ENCODE measurements at regions not wholly inside any gene's neighbourhood (a gene's known extent, or its start where the extent isn't known, plus 50 kb on each side); places are given as distances from the start of the nearest gene placed in this dataset.

GRCh38 chr7:112986256-112987031 lies 100.2 kb downstream of the GPR85 start:
- TF ChIP-seq, protein P1, sequence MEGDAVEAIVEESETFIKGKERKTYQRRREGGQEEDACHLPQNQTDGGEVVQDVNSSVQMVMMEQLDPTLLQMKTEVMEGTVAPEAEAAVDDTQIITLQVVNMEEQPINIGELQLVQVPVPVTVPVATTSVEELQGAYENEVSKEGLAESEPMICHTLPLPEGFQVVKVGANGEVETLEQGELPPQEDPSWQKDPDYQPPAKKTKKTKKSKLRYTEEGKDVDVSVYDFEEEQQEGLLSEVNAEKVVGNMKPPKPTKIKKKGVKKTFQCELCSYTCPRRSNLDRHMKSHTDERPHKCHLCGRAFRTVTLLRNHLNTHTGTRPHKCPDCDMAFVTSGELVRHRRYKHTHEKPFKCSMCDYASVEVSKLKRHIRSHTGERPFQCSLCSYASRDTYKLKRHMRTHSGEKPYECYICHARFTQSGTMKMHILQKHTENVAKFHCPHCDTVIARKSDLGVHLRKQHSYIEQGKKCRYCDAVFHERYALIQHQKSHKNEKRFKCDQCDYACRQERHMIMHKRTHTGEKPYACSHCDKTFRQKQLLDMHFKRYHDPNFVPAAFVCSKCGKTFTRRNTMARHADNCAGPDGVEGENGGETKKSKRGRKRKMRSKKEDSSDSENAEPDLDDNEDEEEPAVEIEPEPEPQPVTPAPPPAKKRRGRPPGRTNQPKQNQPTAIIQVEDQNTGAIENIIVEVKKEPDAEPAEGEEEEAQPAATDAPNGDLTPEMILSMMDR (IDR thresholded peaks at IDR 0.05 in 8 of 11, conservative IDR thresholded peaks at IDR 0.05 in 3 of 11): no peak
- no peak for TF ChIP-seq POLR2AphosphoS5 (IDR thresholded peaks at IDR 0.05)

Measured in spleen (tissue), 7 donors.